ENCODE measurements at regions not wholly inside any gene's neighbourhood (a gene's known extent, or its start where the extent isn't known, plus 50 kb on each side); places are given as distances from the start of the nearest gene placed in this dataset.

- no peak for DNase-seq (ENCODE audit: low spot score)
Observed at GRCh38 chrX:108833993-108834392, 97.6 kb upstream of the IRS4 start.

DNA sequence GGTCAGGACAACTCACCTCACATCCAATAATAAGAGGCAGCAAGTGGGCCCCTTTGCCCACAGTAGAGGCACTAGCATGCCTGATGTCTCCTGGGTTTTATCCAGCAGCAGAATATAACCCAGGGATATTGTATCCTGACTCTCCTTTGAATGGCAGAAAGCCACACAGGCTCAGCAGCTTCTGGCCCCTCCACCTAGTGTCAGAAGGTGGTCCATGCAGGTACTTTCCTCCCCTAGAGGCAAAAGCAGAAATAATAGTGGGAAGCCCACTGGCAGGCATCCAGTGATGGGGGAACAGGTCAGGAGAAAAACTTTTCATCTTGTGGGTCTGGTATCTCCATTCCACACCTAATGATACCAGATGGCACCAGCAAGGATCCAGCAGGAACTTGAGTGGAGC lies 75.5 kb upstream of the IRS4 start:
- no peak for DNase-seq (ENCODE audit: low spot score)

DNA sequence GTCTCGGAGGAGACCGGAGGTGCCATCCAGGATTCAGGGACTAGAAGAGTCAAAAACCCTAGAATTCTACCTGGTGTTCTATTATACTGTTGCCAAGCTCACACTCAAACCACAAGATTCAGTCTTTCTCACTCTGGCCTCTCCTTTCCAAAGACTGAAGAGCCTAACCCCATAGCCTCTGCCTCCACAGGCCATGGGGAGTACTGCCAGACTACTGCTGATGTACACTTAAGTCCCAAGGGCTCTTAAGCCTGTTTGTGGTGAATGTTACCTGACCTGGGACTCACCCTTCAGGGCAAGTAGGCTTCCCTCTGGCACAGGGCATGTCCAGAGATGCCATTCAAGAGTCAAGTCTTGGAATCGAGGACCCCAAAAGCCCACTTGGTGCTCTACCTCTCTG lies 58.9 kb upstream of the IRS4 start:
- no peak for DNase-seq (ENCODE audit: low spot score)
